Renal cortex interstitium (tissue), 11 donors: ENCODE measurements at regions not wholly inside any gene's neighbourhood (a gene's known extent, or its start where the extent isn't known, plus 50 kb on each side); places are given as distances from the start of the nearest gene placed in this dataset.
"Not testable (repeated sequence)": the region's sequence is repeated elsewhere in the genome, so short reads cannot be mapped to it uniquely, and the experiment has no call there.

ENCODE experiments used
- DNase-seq, 11 donors: peaks; one replicate each; pipeline ENCODE4 v3.0.0-alpha.2; 2013; ENCODE audit warnings: low read depth in 9 of 11, low spot score in 4 of 11; ENCODE audit errors: extremely low read depth in 1 of 11

DNA sequence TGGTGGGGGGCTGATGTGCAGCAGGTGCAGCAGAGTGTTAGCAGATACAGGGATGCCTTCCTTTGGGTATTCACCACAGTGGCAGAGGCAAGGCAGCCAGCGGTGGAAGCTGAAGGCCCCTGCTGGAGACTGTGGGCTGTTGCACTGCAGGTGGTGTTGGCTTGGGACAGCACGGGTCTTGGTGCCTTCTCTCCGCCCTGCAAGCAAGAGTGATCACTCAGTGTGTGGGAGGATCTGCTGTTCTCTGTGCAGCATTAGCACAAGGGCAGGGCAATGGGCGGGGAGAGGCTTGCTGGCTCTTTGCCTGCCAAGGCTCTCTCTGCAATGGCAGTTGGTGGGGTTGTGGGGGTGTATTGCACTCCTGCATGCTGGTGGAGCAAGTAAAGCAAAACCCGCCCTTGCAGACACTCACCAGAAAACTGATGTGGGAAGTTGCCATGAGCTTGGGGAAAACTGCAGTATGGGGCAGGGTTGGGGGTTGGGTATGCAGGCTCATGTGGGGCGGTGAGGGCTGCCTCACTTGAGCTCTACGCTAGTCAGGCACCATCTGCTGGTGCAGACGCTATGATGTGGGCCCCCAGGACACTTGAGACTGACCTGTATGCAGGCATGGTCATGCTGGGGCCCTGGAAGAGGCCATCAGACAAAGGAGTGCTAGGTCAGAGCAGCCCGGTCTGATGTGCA lies 820.8 kb upstream of the GRIA3 start:
- no peak for DNase-seq

DNA sequence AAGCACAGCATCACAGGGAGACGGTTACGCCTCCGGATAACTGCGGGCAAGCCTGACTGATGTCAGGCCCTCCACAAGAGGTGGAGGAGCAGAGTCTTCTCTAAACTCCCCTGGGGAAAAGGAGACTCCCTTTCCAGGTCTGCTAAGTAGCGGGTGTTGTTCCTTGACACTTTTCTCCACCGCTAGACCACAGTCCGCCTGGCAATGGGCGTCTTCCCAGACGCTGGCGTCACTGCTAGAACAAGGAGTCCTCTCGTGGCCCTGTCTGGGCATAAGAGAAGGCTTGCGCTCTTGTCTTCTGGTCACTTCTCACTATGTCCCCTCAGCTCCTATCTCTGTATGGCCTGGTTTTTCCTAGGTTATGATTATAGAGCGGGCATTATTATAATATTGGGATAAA lies 808.5 kb upstream of the GRIA3 start:
- not testable (repeated sequence) for DNase-seq

DNA sequence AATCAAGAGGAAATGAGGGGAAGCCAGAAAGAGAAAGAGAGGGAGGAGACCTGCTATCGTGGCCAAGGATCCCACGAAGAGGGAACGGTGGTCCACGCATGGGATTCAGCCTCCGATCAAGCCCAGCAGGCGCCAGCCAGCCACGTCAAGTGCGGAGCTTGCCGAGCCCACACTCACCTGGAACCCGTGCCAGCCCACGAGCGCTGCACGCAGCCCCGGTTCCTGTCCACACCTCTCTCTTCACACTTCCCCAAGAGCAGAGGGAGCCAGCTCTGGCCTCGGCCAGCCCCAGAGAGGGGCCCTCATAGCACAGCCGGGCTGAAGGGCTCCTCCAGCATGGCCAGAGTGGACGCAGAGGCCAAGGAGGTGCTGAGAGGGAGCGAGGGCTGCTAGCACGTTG lies 795.1 kb upstream of the GRIA3 start:
- DNase-seq, result no peak

GRCh38 chrX:122418758-122419157 lies 765.3 kb upstream of the GRIA3 start:
- no peak for DNase-seq

DNA sequence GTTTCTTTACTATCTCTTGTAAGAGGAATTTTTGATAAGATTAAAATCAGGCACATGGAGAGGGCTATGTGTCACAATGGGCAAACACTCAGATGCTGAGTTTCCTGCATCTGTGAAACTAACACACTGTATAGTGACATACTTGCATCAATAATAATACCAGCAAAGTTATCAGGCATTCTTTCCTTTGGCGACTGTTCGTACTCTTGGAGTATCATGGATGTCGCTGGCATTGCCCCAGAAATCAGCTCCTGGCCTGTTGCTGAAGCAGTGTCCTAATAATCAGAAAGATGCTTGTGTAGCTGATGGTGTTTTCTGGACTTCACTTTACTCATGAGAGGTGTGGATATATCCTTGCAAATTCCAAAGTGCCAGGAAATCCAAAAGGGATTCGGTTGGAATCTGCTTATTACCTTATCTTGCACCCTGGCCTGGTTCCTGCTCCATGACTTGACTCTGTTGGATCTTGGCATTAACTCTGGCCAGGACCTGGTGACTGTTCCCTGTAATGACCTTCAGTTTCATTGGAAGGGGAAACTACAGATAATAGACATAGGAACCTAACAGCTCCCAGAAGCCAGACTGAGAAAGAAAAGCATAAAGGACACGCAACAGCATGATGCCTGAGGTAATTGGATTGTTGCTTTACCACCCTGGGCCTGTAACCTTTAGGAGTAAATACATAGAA lies 762.5 kb upstream of the GRIA3 start:
- no peak for DNase-seq

DNA sequence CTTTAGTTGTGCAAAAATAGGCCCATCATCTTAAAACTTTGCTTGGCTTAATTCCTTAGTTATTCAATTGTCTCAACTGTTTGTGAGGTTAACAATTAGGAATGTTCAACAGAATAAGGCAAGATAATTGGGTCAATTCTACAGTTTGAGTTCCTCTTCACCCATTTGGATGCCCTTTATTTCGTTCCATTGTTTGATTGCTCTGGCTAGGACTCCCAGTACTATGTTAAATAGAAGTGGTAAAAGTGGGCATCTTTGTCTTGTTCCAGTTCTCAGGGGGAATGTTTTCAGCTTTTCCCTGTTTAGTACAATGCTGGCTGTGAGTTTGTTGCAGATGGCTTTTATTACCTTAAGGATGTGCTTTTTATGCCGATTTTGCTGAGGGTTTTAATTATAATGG lies 761.5 kb upstream of the GRIA3 start:
- DNase-seq, result no peak

GRCh38 chrX:122434942-122435341 lies 749.1 kb upstream of the GRIA3 start:
- no peak for DNase-seq

DNA sequence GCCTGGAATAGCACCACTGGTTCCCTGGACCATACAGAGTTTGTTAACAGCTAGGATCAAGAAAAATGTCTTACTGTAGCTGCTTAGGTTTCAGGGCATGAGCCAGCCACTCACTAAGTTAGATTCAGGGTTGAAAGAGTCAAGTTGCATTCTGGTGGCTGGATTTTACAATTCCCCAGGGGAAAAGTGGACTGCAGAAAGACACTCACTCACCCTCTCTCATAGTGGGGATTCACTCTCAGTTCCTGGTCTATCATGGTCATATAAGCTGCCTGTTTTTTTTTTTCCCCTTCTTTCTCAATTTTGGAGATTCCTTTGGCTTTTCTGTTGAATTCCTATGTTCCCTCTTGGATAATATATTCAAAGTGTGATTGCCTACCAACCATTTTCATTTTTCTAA lies 744.2 kb upstream of the GRIA3 start:
- no peak for DNase-seq

DNA sequence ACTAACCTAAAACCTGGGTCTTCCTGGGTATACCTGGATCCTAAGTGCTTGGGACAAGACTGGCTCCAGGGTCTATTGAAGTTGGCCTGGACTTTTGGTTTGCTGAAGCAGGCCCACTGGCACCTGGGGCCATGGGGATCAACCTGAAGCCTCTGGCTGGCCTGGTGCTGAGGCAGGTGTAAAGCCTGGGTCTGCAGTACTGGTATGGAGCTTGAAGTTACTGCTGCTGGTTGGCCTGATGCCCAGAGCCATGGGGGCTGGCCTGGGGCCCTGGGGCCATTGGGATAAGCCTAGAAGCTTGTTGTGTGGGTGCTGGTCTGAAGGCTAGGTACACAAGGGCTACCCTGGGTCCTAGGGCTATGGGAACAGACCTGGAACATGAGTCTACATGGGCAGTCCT lies 743.2 kb upstream of the GRIA3 start:
- DNase-seq, result no peak

DNA sequence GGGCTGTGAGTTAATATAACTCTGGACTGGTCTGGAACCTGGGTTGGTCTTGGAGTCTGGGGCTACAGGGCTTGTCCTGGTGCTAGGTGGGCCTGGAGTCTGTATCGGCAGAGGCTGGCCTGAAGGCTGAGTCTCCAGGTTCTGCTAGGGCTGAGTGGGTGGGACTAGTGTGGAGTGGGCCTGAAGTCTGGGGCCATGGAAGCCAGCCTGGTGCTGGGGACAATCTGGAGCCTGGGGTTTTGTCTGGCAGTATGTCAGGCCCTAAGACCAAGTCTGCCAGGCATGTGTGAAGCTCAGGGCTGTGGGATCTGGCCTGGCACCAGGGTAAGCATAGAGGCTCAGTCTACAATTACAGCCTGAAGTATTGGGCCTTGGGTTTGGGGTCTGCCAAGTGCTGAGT lies 742.6 kb upstream of the GRIA3 start:
- DNase-seq, result no peak

- peak in 3 of 11 donors; percentile 8 to 13 (median 9) for DNase-seq
Measured at GRCh38 chrX:122445466-122445865, 738.6 kb upstream of the GRIA3 start.

- no peak for DNase-seq
Measured at GRCh38 chrX:122464341-122464740, 719.7 kb upstream of the GRIA3 start.

DNA sequence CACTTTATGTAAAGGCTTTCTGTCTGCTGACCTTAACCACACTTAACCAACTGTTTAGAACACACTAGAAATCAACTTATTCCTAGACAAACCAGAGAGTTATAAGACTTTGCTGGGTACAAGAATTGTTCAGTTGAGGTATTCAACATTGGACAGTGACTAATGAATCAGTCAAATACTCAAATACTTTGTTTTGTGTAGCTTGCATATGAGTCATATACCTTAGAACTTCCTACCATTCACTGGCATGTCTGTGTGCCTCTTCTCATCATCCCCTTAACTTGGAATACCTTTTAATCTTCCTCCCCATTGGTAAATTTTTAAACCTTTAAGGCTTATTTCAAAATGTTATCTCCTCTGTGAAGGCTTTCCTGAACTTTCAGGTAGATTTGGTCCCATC lies 708.8 kb upstream of the GRIA3 start:
- no peak for DNase-seq

- no peak for DNase-seq
Measured at GRCh38 chrX:122500556-122500955, 683.5 kb upstream of the GRIA3 start.

DNA sequence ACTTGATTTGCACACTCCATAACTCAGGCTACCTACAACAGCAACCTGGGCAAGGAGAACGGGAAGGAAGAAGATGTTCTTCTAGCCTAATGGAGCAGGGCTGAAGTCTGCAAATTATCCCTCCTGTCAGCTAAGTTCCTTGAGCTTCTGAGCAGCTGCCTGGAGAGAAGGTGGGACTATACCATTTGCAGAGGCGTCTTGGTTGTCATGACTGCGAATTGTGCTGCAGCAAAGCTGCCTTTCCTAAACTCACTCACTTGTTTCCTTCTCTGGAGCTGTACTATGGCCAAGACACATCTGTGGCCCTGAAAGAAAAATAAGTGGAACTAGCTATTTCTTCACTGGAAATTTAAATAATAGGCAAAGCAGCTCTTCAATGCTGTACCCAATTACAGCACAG lies 682.4 kb upstream of the GRIA3 start:
- DNase-seq, result no peak

DNA sequence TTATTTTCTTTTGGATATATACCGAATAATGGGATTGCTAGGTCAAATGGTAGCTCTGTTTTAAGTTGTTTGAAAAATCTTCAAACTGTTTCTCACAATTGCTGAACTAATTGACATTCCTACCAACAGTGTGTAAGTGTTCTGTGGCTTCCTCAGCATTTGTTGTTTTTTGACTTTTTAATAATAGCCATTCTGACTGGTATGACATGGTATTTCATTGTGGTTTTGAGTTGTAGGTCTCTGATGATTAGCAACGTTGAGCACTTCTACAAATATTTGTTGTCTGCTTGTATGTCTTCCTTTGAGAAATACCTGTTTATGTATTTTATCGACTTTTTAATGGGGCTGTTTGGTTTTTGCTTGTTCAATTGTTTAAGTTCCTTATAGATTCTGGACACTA lies 680.1 kb upstream of the GRIA3 start:
- DNase-seq, result no peak

DNA sequence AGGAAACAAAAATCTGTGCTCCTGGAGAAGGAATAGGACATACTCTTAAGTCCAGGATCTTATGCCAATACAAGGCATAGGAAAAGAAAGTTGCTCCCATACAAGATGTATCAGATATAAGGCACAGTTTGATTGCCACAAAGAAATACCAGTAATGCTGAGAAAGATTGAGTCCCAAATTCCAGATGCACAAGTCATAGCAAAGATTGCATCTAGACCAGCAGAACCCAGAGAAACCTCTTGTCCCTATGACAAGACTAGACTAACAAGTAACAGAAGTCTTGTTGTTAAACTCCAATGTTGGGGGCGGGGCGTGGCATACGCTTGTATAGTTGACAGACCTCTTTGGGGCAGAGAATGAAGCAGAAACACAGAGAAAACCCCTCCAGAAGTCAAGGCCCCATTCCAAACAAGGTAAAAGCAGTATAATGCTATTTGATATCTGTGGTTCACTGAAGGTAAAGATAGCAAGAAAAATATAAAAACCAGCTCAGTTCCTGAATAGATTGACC lies 671.5 kb upstream of the GRIA3 start:
- no peak for DNase-seq

DNA sequence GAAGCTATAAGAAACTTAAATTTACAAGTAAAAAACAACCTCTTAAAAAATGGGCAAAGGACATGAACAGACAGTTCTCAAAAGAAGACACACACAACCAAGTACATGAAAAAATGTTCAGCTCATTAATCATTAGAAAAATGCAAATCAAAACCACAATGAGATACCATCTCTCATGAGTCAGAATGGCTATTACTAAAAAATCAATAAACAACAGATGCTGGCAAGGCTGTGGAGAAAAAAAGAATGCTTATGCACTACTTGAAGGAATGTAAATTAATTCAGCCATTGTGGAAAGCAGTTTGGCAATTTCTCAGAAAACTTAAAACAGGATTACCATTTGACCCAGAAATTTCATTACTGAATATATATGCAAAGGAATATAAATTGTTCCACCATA lies 666.3 kb upstream of the GRIA3 start:
- DNase-seq, result no peak

- DNase-seq, result no peak
Measured at GRCh38 chrX:122545778-122546177, 638.3 kb upstream of the GRIA3 start.

GRCh38 chrX:122546269-122546668 lies 637.8 kb upstream of the GRIA3 start:
- DNase-seq, result no peak

DNA sequence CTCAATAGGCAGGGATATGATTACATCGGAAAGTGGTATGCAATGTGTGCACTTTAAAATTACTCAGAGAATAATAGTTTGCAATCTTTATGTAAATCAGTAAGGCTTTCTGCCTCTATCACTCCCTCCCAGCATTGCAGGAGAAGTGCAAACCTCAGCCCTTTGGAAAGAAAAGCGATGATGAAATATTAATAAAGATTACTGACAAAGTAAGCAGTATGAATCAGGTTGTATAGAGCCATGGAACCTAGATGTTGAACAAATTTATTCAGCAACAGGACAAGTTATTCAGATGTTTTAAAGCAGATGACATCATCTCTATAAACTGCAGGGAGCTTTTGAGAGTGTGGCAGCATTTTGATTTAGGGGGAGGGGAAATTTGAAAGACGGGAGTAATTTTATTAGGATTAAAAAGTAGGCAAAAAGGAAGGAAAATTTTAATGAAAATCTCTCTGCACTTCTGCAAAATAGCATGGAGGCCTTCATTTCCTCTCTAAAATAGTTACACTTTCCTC lies 631.7 kb upstream of the GRIA3 start:
- no peak for DNase-seq
